ENCODE measurements at regions not wholly inside any gene's neighbourhood (a gene's known extent, or its start where the extent isn't known, plus 50 kb on each side); places are given as distances from the start of the nearest gene placed in this dataset.

GRCh38 chr13:73189776-73190175 is 131.0 kb downstream of the KLF5 start:
- H3K27ac ChIP-seq (ENCODE audit: poor library complexity, severe bottlenecking), result peak overlapping the region; percentile 36
- no peaks in the 10 kb centered on the region for H3K36me3 ChIP-seq (ENCODE audit: low read depth)
- ATAC-seq (ENCODE audit: low read depth), result no peak
- no peaks in the 10 kb centered on the region for H3K9me3 ChIP-seq (ENCODE audit: severe bottlenecking)
- peaks cover 34% of the 10 kb centered on the region for H3K4me1 ChIP-seq (ENCODE audit: insufficient read depth, poor library complexity, severe bottlenecking)
- no peaks in the 10 kb centered on the region for H3K27me3 ChIP-seq (ENCODE audit: insufficient read depth, poor library complexity, severe bottlenecking)
- TF ChIP-seq CTCF (IDR thresholded peaks at IDR 0.05; ENCODE audit: poor library complexity, severe bottlenecking), result no peak
- DNase-seq (ENCODE audit: low spot score), result no peak
- no peak overlapping the region for H3K4me3 ChIP-seq (ENCODE audit: severe bottlenecking)

- no peaks in the 10 kb centered on the region for H3K27me3 ChIP-seq (ENCODE audit: insufficient read depth, poor library complexity, severe bottlenecking)
- no peak for TF ChIP-seq CTCF (IDR thresholded peaks at IDR 0.05; ENCODE audit: poor library complexity, severe bottlenecking)
- H3K4me1 ChIP-seq (ENCODE audit: insufficient read depth, poor library complexity, severe bottlenecking), result peaks cover 30% of the 10 kb centered on the region
- peak; percentile 73 for ATAC-seq (ENCODE audit: low read depth)
- DNase-seq (ENCODE audit: low spot score), result no peak
- no peaks in the 10 kb centered on the region for H3K9me3 ChIP-seq (ENCODE audit: severe bottlenecking)
- H3K27ac ChIP-seq (ENCODE audit: poor library complexity, severe bottlenecking), result peak overlapping the region; percentile 36
- H3K4me3 ChIP-seq (ENCODE audit: severe bottlenecking), result no peak overlapping the region
- no peaks in the 10 kb centered on the region for H3K36me3 ChIP-seq (ENCODE audit: low read depth)
Measured at GRCh38 chr13:73189362-73189761, 130.6 kb downstream of the KLF5 start.

- no peak for ATAC-seq (ENCODE audit: low read depth)
- Histone ChIP-seq H3K36me3 (ENCODE audit: low read depth) (no peaks in the 10 kb centered on the region), H3K4me3 (ENCODE audit: severe bottlenecking) (no peak overlapping the region), H3K27ac (ENCODE audit: poor library complexity, severe bottlenecking) (peak overlapping the region; percentile 36), H3K27me3 (ENCODE audit: insufficient read depth, poor library complexity, severe bottlenecking) (no peaks in the 10 kb centered on the region), H3K4me1 (ENCODE audit: insufficient read depth, poor library complexity, severe bottlenecking) (peaks cover 23% of the 10 kb centered on the region), H3K9me3 (ENCODE audit: severe bottlenecking) (no peaks in the 10 kb centered on the region)
- DNase-seq (ENCODE audit: low spot score), result no peak
- TF ChIP-seq CTCF (IDR thresholded peaks at IDR 0.05; ENCODE audit: poor library complexity, severe bottlenecking), result no peak
Measured at GRCh38 chr13:73187106-73187505, 128.3 kb downstream of the KLF5 start.

- Histone ChIP-seq H3K9me3 (ENCODE audit: severe bottlenecking) (no peaks in the 10 kb centered on the region), H3K4me1 (ENCODE audit: insufficient read depth, poor library complexity, severe bottlenecking) (peaks cover 6% of the 10 kb centered on the region), H3K27me3 (ENCODE audit: insufficient read depth, poor library complexity, severe bottlenecking) (no peaks in the 10 kb centered on the region), H3K27ac (ENCODE audit: poor library complexity, severe bottlenecking) (no peak overlapping the region), H3K4me3 (ENCODE audit: severe bottlenecking) (no peak overlapping the region), H3K36me3 (ENCODE audit: low read depth) (no peaks in the 10 kb centered on the region)
- no peak for TF ChIP-seq CTCF (IDR thresholded peaks at IDR 0.05; ENCODE audit: poor library complexity, severe bottlenecking)
- no peak for DNase-seq (ENCODE audit: low spot score)
- ATAC-seq (ENCODE audit: low read depth), result no peak
Measured at GRCh38 chr13:73179650-73180274, 121.0 kb downstream of the KLF5 start.

- Histone ChIP-seq H3K36me3 (ENCODE audit: low read depth) (no peaks in the 10 kb centered on the region), H3K4me1 (ENCODE audit: insufficient read depth, poor library complexity, severe bottlenecking) (peaks cover 6% of the 10 kb centered on the region), H3K9me3 (ENCODE audit: severe bottlenecking) (no peaks in the 10 kb centered on the region), H3K27ac (ENCODE audit: poor library complexity, severe bottlenecking) (no peak overlapping the region), H3K4me3 (ENCODE audit: severe bottlenecking) (no peak overlapping the region), H3K27me3 (ENCODE audit: insufficient read depth, poor library complexity, severe bottlenecking) (no peaks in the 10 kb centered on the region)
- no peak for TF ChIP-seq CTCF (IDR thresholded peaks at IDR 0.05; ENCODE audit: poor library complexity, severe bottlenecking)
- DNase-seq (ENCODE audit: low spot score) (no peak), ATAC-seq (ENCODE audit: low read depth) (no peak)
Measured at GRCh38 chr13:73177916-73178565, 119.2 kb downstream of the KLF5 start.
